GM21619 (cell line): ENCODE measurements at regions not wholly inside any gene's neighbourhood (a gene's known extent, or its start where the extent isn't known, plus 50 kb on each side); places are given as distances from the start of the nearest gene placed in this dataset.

ENCODE experiments used
- ATAC-seq: cut with Tn5 transposase; IDR thresholded peaks from one replicate; pipeline ENCODE4 v1.9.1; 2021; ENCODE audit not compliant: unreplicated experiment

DNA sequence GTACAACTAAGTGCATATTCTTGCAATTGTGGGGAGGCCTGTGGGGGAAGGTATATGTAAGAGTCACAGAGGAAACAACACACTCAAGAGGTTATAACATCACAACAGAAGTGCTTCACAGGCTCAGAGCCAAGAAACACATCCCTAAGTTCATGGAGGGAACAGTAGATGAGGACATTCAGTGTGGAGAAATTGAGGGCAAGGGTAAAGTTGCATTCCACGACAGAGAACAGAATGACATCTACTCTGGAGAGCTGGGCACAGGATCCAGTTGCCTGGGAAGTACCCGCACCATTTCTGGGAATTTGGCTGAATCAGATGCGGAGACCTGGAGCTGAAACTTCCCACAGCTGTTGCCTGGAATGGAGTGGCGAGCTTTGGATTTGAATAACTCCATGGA lies 197.2 kb downstream of the NXNL2 start:
- ATAC-seq: no peak

DNA sequence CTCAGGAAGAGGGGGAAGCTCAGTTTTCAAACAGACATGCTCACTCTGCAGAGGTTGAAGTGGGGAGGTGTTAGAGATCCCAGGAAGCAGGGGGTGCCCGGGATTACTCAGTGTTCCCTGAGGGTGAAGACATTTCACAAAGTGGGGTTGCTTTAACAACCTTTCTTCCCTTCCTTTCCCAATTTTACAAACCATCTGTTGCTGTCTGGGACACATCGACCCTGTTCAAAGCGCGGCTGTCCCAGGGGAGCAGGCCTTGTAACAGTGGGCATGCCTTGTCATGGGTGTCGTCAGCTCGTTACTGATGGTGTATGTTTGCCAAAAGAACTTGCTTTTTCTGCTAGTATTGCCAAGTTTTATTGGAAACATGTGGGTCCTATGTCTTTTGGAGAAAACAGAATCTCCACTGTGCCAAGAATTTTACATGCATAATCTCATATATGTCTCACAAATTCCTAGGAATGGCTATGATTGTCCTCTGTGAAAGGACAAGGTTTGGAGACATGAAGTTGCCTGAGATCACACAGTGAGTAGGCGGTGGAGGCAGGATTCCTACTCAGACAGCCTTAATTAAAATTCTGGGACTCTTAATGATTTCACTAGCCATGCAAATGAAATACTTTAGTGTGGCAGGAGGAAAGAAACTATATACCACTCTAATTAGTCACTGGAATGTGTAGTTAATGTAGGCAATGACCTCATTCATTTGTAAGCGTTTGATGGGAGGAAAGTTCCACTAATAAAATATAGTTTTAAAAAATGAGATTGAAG lies 198.9 kb downstream of the NXNL2 start:
- no peak for ATAC-seq

DNA sequence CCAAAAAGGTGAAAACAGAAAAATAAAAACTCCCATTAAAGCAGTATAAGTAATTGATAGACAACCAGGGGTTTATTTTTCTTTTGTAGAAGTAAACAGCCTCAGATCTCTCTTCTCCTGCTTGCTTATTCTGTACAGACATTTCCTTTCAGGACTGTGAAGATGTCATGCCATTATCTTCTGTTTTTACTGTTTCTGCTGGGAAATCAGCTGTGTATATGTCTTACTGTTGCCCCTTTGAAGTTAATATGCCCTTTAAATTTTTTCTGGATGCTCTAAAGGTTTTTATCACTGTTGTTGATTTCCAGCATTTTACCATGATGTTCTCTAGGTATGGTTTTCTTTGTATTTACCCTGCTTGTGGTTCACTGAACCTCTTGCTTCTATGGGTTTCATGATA lies 199.5 kb downstream of the NXNL2 start:
- no peak for ATAC-seq

DNA sequence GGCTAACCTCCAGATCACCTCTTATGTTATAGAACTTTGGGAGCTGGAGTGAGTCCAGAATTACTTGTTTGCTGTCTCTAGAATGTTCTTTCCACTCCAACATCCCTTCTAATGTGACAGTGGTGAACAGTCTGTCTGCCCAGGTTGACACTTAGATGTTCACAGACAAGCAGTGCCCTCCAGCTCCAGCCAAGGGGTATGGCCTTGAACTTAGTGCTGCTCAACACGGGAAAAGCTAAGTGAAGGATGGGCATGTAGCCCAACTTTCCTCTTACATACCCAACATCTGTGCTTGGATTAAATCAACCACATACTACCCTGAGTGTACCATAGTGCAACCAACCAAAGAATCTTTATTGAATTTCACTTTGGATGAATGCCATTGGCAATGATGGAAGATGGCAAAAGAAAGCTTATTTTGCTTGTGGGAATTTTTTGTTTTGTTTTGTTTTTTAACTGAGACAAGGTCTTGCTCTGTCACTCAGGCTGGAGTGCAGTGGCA lies 201.2 kb downstream of the NXNL2 start:
- ATAC-seq: no peak

DNA sequence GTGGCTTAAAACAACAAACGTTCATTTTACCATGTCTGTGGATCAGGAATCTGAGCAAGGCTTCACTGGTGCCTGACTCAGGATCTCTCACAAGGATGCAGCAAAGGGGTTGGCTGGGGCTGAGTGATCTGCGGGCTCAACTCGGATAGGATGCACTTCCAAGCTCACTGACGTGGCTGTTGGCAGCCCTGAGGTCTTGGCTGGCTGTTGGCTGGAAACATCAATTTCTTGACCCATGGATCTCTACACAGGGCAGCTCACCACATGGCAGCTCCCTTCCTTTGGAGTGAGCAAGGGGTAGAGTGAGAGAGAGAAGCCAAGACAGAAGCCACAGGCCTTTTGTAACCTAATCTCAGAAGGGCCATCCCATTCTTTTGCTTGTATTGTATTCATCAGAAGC lies 202.1 kb downstream of the NXNL2 start:
- ATAC-seq: no peak

DNA sequence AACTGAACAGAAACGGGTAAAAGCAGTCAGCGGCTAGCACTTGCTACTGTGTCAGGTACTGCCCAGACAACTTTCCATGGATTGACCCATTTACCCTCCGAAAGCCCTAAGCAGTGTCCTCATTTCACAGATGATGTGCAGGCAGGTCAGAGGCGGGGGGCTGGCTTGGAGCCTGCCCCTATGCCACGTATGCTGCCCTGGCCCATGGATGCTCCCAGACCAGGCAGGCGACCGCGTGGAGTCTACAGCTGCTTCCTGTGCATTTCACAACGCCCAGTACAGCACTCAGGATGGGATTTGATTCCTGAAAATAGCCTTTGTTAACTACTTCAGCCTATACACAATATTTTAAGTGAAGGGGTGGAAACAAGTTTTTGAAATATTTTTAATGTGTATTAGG lies 202.9 kb downstream of the NXNL2 start:
- ATAC-seq: no peak

DNA sequence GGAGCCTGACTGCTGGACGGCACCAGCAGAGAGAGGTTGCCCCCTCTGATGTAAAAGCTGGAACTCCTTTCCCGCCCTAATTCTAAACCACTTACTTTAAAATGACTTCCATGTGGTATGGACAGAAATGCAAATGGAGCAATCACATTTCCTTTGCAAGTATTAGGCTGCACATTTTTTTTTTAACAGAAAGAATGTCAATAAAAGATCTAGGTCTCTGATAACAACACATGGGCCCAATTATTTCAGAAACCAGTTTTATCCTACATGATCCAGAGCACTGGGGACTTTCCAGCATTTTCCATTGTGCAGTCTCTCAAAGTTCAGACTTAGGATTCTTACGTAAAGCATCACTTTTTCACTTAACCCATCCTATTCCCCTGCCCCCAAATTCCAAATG lies 203.7 kb downstream of the NXNL2 start:
- ATAC-seq: no peak

DNA sequence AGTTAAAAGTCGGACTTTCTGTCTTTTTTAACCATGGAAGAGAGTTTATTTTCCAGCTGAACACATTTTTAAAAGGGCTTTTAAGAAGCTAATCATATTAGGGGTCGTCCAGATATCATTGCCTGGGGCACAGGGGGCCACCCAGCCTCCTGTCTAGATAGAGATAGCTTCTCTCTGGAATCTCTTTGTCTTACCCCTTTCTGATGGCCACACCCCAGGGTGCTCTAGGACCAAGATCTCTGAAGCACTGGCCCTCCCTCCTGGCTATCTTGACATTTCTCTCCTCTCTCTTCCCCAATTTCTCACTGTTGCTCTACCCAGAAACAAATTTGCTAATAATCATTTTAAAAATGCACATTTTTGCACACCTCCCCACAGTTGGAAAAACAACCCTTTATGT lies 204.4 kb downstream of the NXNL2 start:
- no peak for ATAC-seq

DNA sequence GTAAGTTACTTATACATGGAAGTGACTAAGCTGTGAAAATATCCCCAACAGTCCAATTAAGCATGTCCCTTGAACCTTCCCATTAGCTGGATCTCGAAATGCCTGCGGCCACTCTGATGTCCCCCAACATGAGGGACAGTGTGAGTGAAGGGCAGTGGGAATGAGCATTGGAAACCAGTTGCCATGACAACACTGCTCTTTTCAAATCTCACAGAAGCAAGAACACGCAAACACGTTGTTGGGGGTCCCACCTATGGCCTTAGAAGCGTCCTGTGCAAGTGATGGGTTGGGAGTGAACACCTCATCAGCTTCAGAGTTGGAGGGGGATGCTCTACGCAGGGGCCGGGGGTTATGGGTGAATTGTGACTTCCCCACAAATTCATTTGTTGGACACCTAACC lies 205.9 kb downstream of the NXNL2 start:
- no peak for ATAC-seq

DNA sequence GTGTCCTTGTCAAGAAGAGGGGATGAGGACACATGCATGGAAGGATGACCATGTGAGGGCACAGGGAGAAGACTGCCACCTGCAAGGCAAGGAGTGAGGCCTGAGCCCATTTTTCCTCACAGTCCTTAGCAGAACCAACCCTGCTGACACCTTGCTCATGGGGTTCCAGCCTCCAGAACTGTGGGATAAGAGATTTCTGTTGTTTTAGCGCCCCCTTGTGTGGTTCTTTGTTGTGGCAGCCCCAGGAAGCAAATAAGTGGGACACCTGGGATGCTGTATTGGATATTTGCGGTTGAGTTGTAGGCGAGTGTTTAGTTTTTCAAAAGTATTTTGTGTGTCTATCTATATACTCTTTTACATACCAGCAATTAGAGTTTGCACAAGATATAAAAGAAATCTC lies 206.4 kb downstream of the NXNL2 start:
- ATAC-seq: no peak

DNA sequence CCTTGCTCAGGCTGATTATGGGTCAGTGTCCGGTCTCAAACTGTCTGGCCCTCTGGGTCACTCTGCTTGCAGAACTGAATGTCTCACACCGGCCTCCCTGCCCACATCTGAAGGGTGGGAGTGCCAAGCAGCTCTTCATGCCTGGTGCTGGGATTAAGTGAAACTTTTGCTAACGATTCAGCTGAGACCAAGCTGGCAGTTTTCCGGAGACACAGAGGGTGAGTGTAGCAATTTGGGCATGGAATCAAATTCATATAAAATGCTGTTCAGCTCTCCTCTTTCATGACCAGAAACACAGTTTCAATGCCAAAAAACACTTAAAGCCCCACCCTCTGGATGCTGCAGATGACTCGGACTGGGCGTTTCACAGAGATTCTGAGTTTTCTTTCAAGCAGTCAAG lies 207.5 kb downstream of the NXNL2 start:
- ATAC-seq: no peak

DNA sequence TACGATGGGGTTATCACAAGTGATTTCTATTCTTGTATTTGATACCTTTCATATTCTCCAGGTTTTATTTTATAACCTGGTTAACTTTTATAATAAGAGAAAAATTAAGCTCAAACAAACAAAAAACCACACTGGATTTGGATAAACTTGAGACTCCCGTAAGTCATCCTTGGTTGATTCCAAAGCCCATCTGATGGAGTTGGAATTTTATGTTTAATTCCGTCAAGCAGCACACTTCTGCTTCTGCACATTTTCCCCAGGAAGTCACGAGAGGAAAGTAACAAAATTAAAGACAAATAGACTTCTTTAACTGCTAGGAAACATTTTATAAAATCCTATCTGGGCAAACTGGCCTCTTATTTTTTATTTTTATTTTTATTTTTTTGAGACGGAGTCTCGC lies 207.9 kb downstream of the NXNL2 start:
- ATAC-seq: no peak

DNA sequence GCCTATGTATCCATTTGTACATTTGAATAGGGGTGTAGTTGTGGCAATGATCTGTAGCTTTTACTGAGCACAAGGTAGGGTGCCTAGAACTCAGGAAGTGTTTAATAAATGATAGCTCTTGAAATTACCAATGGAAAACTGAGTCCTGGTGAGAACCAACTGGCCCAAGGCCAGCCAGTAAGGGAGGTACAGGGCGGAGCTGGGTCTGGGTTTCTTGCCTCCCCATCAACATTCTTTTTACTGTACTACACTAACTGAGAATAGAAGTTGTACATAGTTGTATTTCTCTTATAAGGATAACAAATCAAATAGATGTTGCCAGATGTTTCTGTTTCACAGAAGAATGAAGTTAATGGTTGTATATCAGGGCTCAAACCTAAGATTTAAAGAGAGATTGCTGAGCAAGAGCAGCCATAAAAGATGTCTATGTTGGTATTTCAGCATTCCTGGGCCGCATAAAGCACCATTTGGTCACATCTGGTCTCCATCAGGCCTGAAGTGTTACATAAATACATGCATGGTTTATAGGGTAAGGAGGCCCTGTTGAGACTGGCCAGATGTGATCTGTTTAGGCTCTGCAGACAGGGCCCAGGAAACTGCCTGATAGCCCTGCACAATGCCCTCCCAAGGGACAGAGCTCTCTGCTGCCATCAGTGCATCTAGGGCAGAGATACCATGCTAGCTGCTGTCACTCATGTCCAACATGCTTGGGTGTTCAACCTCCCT lies 210.5 kb downstream of the NXNL2 start:
- ATAC-seq: no peak

DNA sequence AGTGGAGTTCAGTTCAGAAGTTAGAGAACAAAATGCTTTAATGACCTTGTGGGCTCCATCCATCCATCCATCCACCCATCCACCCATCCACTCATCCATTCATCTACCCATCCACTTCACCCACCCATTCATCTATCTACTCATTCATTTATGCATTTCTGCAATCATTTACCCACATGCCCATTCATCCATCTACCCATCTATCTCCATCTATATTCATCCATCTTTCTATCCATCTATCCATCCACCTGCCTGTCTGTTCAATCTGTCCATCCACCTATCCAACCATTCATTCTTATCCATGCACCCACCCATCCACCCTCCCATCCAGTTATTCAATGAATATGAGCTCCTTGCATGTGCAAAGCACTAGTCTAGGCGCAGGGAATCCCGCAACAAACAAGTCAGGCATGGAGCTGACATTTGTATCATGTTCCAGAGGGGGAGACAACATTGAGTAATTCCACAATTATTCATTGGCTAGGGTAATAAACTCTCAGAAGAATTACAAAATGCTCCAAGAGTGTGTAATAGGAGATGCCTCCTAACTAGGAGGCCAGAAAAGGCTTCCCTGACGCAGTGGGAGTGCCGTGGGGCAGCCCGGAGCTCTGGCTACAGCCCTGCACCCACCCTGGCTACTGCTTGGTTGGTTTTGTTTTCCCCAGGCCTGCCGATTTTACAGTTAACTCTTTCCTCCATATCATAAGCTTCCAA lies 211.2 kb downstream of the NXNL2 start:
- ATAC-seq: no peak

DNA sequence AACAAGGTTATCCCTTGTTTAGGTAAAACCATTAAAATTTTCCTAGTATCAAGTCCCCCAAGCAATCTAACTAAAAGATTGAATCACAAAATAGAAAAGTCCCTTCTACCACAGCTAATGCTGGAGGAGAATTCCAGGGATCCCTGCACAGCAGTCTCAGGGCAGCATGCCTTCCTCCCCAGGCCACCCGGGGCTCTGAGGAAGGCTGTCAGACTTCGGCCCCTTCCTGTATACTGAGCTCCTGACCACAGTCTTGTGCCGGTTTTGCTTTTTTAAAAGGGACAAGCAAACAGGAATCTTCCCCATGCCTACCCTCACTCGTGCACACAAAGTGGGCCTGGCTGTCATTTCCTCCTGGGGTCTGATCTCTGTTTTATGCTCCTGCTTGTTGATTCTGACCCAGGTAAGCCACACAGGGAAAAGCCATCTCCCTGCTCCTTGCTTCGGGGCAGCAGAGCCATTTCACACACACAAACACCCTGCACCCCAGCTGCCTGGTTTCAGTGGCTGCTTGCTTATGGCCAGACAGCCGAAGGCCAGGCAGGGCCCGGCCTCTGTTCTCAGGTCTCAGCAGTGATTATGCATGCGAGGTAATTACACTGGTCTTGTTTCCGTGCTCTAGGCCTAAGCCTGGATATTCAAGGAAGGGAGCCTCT lies 211.9 kb downstream of the NXNL2 start:
- ATAC-seq: no peak

DNA sequence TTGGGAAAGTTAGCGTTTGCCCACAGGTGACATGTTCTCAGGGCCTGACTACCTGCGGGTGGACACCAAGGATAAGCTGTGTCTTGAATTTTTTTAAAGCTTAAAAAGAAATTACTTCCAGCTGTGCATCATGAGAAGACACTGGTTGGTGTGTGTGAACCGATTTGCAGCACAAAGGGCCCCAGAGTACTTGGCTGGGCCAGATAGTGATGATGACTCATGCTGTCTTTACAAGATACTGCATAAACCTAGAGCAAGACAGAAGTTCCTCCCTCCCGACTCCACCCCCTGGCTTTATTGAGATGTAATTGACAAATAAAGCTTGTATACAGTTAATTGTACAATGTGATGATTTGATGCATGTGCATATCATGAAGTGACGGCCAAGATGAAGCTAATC lies 212.8 kb downstream of the NXNL2 start:
- ATAC-seq: no peak

DNA sequence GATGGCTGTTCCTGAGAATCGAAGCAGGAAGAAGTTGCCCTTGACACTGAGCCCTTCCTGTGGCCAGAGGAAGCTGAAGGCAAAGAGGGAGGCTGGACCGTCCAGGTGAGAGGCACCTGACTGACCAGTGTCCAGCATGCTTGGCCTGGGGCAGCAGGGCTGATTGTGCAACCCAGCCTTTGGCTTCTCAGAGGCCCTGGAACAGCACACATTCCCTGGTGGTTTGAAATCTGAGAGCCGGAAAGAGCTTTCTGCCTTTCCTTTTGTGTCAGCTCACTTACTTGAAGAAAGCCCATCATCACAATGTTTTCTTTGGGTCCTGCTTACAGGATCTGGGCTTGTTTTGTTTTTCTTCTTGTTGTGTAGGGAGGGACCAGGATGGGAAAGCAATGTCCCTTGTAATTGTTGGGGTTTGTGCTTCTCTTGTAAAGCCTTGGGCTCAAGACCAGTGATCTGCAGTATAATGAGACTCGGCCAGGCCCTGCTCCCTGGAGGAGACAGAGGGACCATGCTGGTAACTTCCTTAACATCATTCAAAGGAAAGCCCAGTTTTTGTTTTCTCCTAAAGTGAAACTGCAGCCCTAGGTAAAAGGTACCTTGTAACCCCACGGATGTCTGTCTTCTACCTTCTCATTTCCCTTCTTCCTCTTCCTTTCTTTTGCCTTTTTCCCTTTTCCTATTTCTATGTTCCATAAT lies 213.7 kb downstream of the NXNL2 start:
- ATAC-seq: no peak

DNA sequence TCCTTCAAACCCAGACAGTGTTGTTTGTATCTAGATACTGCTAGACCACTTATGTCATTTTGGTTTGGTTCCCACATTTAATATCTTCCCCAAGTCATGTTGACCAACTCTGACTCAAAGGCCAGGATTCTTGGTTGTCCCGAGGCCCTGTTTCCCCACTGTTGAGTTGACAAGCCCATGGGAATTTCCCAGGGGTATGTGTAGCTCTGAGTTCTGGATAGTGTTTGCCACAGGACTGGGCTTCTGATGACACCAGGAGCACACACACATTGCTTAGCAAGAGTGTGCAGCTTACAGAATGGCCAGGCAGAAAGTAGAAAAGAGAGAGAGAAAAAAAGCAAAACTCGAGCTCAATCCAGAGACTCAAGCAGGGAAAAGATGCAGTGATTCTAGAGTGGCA lies 214.4 kb downstream of the NXNL2 start:
- no peak for ATAC-seq

DNA sequence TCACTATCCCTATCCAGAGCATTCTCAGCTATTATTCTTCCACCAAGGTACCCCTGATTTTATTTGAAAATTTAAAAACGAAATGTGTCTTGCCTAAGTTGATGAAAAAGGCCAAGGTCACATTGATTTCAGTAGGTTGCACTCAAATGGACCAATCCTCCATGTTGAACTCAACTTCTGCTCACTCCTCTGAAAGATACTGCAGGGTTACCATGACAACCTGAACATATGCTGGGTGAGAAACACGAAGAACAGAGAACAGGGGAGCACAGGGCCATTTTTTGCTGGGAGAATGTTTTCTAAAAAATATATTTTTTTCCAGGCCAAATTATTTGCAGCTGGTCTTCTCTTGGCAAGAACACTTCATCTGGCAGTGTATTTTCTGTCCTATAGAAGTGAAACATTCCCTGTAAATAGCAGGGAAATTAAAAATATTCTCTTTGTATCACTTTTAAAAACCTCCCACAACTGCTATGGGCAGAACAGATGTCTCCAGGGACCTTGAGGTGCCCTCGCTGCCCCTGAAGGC lies 215.9 kb downstream of the NXNL2 start:
- no peak for ATAC-seq

DNA sequence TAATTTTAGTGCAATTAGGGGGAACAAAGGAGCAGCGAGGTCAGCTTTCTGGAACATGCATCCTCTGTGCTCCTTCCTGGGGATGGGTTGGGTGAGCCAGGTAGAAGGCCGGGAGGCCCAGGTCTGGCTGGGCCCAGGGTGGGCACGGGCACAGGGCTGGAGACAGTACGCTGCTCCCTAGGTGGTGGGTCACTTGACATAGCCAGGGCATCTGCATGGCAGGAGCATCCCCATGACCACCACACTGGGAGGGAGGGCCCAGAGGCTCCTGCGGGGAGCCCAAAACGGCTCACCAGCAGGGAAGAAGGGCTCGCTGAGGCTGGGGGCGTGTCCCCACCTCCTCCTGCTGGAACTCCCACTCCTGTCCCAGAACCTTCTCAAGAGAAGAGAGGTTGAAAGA lies 216.8 kb downstream of the NXNL2 start:
- ATAC-seq: no peak
